HG02885 (cell line): ENCODE measurements at regions not wholly inside any gene's neighbourhood (a gene's known extent, or its start where the extent isn't known, plus 50 kb on each side); places are given as distances from the start of the nearest gene placed in this dataset.

Experiments used
- ATAC-seq: cut with Tn5 transposase; IDR thresholded peaks from one replicate; pipeline ENCODE4 v1.9.1; 2021; ENCODE audit warnings: mild to moderate bottlenecking; ENCODE audit not compliant: unreplicated experiment, poor library complexity

DNA sequence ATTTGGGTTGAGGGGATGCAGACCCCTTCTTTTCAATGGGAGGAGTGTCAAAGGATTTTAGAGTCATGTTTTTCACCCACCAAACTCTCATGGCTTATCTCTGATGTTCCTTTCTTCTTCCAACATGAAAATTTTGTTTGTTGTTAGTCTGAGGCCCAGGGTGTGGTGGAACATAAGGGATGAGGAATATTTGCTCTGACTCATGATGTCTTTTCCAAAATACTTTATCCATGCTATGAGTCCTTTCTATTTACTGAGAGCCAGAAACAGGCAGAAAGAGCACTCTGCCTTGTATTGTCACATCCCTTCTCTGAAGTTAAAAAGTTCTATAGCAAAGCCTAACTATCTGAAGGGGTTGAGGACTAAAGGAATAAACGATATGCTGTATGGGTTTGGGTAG is 61.6 kb upstream of the GYPA start:
- ATAC-seq, result no peak

DNA sequence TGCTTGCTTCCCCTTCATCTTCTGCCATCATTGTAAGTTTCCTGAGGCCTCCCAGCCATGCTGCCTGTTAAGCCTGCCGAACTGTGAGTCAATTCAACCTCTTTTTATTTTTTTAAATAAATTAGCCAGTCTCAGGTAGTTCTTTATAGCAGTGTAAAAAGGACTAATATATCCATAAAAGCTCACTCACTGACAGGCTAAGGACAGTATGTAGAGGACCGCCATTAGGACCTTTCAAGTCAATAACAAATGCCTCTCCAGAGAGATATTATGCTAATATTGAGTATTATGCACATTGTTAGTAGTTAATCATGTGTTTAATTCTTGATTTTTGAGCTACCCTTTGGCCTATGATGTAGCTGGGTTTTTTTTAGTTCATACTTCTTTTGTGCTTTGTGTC is 62.6 kb upstream of the GYPA start:
- ATAC-seq, result no peak

DNA sequence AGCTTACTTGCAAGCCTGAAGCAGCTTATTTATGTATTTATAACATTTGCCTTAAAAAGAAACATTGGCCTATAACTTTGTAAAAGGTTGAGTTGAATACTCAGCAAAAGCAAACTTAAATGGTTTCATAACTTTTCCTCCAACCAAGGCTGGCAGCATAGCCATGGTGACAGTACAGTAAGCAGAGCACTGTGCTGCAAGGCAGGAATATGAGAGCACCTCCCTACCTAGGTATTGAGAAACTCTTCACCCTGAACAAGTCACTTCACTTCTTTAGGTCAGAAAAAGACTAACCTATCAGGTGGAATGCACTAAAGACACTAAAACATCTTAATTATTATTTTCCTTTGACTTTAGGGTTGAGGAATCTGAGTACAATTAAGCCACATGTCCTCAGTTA is 63.9 kb upstream of the GYPA start:
- ATAC-seq, result no peak

DNA sequence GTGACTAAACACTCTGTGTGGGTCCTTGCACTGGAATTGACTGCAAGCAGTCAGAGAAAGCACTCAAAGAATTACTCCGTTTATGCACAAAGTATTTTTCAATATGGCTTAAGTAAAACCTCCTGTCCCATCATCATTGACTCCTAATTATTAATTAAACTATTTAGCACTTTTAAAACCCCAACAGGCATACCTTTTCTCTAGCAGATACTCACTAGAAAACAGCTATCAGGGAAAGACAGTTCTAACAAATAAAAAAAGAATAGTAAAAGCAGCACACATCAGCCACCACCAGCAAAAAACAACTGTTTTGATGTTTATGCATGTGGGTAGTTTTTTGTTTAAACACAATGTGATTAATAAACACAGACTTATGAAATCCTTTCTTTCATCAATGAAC is 66.2 kb upstream of the GYPA start:
- ATAC-seq, result no peak

DNA sequence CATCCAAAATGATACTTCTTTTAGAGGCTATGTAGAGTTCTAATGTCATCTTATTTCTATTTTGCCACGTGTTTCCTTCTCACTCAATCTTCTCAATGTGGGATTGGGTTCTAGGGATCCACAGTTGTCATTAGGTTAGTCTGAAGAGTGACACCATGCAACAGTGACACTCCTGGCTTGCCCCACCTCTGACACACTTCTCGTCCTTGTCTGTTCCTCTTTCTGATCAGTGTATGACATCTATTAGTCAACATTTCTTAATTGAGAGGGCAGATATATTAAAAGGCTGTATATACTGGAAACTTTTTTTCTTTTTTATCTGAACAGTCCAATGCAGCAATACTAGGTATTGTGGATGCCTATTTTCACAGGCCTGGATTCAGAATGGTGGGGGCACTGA is 67.6 kb upstream of the GYPA start:
- no peak for ATAC-seq

DNA sequence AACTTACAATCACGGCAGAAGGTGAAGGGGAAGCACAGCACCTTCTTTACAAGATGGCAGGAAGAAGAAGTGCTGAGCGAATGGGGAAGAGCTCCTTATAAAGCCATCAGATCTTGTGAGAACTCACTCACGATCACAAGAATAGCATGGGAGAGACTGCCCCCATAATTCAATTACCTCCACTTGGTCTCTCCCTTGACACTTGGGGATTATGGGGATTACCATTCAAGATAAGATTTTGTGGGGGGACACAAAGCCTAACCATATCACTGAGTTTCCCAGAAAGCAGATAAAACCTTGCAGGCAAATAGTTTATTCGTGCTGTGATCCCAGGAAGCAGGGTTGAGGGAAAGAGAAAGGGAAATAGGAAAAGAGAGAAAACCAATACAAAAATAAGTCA is 69.0 kb upstream of the GYPA start:
- ATAC-seq, result no peak

DNA sequence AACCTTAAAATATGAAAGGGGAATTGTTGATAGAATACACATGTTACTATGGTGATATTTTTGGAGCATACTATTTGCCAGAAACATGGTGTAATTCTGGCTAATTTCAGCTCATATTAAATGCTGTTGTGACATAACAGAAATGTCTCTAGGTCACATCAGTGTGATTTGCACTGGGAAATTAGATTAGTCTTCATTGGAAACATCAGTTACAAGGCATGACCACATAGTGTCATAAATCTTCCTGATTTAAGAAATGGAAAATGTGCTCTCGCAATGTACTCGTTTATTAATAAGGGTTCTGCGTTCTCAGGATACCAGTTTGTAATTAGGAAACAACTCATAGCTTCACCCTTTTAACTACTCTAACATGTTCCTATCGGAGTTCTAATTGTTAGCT is 72.9 kb upstream of the GYPA start:
- ATAC-seq, result no peak

DNA sequence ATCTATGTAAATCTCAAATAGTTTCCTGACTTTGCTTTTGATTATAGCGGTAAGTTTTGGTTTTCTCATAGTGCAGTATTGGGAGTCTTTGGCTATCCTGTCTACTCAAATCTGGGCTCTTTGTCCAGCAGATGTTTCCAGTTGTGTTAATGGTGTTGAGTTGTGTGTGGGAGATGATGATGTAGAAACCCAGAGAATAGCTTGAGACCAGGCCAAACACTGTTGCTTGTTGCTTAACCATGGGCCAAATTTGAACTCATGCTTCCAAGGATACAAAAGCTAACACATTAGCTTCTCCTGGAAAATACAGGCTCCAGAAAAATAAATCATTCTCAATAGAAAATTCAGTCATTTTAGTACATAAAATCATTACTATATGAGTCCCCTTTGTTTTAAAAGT is 82.6 kb upstream of the GYPA start:
- ATAC-seq, result no peak

DNA sequence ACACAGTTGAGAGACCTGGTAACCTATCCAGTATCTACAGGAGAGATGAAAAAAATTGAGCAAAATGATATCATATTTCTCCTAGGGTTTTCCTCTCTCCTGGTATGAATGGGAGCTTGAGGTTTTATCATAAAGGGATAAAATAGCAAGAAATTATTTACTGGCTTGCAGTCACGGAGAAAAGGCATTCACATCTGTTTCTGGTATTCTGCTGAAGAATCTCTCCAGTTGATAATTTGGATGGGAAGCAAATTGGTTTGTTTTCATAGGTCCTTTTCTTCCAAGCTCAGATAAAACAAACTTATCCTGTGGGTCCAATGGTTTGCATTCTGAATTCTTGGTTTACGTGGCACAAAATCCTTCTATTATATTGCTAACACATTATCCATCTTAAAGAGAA is 83.1 kb upstream of the GYPA start:
- no peak for ATAC-seq

DNA sequence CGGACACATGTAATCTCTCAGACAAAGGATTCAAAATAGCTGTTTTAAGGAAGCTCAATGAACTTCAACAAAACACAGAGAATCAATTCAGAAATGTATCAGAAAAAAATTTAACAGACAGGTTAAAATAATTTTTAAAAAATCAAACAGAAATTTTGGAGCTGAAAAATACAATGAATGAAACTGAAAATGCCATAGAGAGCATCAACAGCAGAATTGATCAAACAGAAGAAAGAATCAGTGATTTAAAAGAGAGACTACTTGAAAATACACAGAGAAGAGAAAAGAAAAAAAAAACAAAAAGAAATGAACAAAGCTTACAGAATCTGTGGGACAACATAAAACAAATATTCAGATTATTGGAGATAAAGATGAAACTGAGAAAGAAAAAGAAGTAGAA is 118.8 kb upstream of the GYPA start:
- no peak for ATAC-seq

DNA sequence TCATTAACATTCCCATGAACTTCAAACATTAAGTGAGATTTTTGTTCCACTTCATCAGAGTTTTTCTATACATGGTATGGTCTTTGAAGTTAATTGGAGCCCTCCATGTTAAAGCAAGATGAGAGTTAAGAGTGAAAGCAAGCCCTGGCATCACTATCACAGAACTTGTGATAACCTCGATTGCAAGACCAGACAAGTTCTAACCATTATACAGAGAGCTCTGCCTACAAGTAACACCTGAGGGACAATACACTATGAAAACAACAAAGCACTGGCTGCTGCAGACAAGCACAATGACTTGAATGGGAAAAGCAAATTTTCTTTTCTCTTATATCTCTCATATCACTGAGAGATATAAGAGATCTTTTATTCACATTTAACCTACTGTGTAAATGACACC is 126.6 kb upstream of the GYPA start:
- no peak for ATAC-seq

DNA sequence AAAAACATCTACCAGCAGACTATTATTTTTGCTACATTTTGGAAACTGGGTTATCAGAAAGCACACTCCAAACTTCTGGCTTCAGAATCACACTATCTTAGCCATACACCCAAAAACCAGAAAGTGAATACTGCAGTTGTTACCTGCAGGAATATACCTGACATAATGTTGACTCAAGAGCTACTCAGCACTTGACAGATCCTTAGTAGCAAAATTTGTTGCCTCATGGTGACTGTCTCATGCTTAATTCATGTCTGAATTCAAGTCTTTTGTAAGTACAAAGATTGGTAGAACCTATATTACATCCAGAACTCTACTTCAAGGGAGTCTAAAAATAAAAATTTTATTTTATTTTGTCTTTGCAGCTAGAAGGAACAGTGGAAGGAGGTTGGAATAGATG is 140.2 kb upstream of the GYPA start:
- ATAC-seq, result no peak

DNA sequence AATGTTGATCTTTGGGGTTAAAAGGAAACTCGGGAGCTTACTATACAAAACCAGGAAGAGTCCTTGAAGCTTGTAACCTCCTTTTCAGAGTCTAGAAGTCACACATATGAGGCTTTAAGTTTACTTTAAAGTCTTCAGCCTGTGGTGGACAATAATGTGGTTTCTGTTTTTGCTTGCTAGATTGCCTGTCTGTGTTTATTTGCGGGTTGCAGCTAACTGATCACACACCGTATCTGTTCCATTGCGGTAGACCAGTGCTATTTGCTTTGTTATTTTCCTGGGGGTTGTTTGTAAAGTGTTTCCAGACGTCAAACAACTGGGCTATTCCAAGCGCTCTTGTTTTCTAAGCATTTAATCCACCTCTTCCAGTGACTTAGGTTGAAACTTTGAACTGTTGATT is 143.0 kb upstream of the GYPA start:
- no peak for ATAC-seq

DNA sequence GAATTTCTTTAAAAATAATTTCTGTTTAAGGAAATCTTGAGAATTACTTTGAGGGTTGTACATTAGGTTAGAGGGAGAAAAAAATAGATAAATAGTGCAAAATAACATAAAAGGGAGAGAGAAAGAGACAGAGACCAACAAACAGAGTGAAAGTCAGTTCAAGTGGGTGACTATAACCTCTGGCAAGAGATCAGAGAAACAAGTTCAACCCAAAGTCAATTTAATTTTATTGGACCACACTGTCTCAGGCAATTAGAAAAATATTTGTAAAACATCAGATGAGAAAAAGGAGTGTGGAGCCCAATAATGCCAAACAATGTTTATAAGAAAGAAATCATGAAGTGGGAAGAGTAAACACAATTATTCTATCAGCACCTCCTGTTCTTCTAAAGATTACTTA is 143.5 kb upstream of the GYPA start:
- no peak for ATAC-seq

DNA sequence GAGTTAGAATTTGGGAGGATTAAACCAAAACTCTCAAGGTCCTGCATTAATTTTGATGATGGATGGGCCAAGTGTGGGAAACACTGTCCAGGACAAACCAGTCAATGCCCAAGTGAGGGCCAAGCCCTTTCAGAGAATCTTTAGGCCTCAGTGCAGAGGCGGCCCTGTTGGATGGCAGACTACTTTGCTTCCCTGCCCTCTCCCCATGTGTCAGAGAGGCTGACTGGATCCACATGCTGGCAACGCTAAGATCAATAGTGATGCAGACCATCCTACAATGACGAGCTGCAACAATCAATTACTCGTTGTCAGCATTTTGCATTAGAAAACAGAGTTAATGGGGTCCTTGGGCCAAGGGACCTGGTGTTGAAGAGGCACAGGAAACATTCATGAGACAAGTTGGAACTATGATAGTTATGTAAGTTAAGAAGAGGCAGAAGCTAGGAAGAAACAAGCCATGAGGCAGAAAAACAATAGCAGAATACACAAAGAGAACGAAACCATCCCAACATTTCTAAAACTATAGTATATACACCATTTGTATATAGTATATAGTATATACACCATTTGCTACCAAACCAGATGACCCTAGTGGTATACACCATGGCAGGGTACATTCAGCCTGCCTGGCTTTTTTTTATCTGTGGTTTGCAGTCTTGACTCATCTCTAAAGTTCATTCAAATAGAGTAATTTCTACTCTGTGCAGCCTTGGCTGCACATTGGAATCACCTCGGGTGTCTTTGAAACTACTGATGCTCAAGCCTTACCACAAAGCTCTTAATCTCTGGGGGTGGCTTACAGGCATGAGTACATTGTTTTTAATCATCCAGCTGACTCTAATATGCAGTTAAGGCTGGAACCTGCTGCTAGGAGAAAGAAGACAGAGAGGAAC is 147.7 kb upstream of the GYPA start:
- peak; percentile 88 for ATAC-seq

DNA sequence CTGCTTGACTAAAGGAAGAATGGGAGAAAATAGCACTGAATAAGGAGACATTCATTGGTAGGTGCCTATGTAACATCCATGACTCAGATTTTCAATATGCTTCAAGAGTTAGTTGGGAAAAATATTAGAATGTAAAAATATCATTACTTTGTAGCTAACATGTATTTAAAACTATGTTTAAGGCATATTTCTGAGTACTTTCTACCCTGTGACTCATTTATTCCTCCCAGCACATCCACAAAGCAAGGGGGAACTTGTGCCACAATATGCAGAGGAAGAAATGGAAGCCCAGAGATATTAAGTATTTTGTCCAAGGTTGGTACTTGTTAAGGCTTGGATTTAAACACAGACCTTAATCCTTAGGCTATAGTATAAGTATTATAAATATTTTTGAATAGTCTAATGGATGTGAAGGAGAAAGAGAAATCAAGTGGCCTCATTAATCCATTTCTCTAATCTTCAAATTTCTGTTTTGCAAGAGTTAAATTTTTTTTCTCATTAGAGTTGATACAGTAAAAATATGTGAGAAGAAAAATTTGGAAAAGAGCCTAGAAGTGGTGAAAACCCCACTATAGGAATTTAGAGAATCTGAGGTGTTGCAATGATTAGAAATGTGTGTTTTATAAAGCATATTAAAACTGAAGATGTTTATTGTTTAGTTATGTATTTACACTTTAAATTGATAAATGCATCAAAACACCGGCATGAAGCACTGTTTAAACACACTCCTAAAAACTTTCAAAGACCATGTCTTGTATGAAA is 149.3 kb upstream of the GYPA start:
- ATAC-seq, result no peak

DNA sequence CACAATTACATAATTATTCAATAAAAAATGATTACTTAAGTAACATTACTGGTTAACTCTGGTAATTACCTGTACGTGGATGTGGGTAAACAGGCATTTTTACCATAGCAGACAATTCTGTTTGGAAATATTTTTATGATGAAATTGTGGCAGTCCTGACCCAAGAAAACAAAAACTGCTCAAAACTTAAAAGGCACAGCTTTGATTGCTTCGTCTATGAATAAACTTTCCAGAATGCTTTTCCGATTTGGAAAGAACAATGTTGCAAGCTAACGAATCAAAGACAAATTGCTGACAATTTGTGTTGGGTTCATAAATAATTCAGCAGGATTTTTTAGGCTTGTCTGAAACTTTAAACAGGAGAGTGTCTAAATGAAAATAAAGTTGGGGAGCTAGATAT is 150.6 kb upstream of the GYPA start:
- no peak for ATAC-seq

DNA sequence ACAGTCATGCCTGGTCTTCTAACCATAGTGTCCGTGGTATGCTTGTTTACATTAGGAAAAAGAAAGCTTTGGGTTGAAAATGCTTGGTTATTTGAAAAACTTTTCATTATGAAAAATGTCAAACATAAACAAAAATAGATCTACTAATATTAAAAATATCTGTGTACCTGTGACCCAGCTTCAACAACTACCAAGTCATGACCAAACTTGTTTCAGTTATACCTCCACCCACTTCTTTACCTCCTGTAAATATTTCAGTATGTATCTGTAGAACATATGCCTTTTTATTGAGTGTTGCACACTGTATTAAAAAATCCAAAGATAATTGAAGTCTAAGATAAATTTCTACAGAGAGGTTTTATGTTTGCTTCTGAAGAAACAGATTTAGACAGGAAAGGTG is 153.7 kb upstream of the GYPA start:
- no peak for ATAC-seq

DNA sequence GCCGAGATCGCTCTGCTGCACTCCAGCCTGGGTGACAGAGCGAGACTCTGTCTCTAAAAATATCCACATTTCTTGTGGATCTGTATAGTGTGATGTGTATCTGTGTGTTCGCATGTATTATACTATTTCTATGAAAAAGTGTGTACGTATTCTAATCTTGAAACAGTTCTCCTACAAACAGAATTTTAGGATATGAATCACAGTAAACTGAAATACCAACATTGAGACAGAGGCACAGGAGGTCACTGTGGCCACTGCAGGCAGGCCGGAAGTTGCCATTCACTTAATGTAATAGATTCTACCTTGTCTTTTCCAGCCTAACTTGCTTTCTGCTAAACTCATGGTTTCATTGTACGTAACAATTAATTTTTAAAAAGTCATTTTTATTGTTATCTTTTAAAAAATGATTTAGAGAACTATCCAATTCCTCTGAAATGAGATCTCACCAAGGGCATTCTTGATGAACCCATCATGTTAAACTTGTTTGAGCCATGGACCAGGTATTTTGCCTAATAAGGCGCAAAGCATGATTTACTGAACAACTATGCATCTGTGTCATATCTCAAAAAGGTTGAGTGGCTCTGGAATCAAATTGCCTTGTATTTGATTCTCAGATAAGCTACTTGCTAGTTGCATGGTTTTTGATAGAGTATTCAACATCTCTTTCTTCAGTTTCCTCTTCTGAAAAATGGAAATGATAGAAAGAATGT is 154.9 kb upstream of the GYPA start:
- no peak for ATAC-seq

DNA sequence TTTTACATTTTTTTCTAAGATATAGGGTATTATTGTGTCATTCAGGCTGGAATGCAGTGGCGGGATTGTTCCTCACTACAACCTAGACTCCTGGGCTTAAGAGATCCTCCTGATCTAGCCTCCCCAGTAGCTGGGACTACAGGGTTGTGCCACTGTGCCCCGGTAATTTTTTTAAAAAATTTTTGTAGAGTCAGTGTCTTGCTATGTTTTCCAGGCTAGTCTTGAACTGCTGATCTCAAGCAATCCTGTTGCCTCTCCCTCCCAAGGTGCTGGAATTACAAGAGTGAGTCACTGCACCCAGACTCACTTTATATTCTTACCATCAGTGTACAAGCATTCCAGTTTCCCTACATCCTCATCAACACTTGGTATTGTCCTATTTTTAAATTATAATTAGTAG is 156.4 kb upstream of the GYPA start:
- ATAC-seq, result no peak

DNA sequence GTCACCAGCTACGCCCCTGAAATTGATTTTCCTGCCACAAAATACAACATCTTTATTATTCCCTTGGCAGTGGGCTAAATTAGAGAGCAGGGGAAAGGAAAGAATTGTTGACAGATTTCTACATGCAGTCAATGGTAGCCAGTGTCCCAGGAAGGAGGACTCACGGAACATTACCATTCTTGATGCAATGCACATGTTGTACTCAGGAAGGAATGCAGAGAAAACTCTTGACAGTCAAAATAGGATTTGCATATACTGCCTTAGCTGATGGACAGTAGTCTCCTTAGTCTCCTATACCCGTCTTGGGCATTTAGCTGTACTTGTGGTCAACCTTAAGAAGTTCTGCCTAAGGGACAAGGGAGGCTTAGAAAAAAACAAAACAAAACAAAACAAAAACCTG is 158.0 kb upstream of the GYPA start:
- no peak for ATAC-seq
